A549 (cell line): ENCODE measurements at regions not wholly inside any gene's neighbourhood (a gene's known extent, or its start where the extent isn't known, plus 50 kb on each side); places are given as distances from the start of the nearest gene placed in this dataset.

Experiments
- ATAC-seq, 2 experiments: fragments of 200-7000 bp in 1 of 2; fragments of >200 bp in 1 of 2; cut with Nextera tagmentation in 1 of 2; cut with Tn5 transposase in 1 of 2; 3 replicates each; pipeline versions ENCODE4 v1.8.0 to v1.9.1; 2018 to 2020; ENCODE audit warnings: mild to moderate bottlenecking in 1 of 2, moderate library complexity in 1 of 2
- CTCF ChIA-PET: fragments of 300-600 bp; sonication (Branson Sonifier 250); formaldehyde crosslinking; extraction: SDS; loops from one replicate; lab custom pipeline; 2021; ENCODE audit warnings: antibody characterized with exemption, inconsistent platforms; lab: Yijun Ruan, JAX
- POLR2A ChIA-PET: fragments of 350-600 bp; formaldehyde crosslinking; extraction: SDS; loops from one replicate; lab custom pipeline; 2021; ENCODE audit warnings: antibody characterized with exemption, inconsistent platforms; lab: Yijun Ruan, JAX
- DNase-seq, 2 experiments: peaks; one replicate each; pipeline versions ENCODE4 v3.0.0 to v3.0.0-alpha.2; 2011 to 2016; ENCODE audit warnings: low read depth in 1 of 2, low spot score in 1 of 2
- FAIRE-seq: peaks from 2 replicates; lab custom pipeline; 2011; peaks lifted over from hg19 to GRCh38; lab: Jason Lieb, UNC
- H3K27ac ChIP-seq, 2 experiments: fragments of >200 bp; sonication (Bioruptor Twin); formaldehyde crosslinking; 3 replicates each; pipeline ENCODE4 v1.5.1; 2016 to 2017
- H3K4me1 ChIP-seq: fragments of >200 bp; sonication (Bioruptor Twin); formaldehyde crosslinking; 3 replicates; pipeline ENCODE4 v1.6.1; 2016
- H3K4me2 ChIP-seq: fragments of >200 bp; sonication (Bioruptor Twin); formaldehyde crosslinking; 3 replicates; pipeline ENCODE4 v1.6.1; 2016
- H3K4me3 ChIP-seq: fragments of >200 bp; sonication (Bioruptor Twin); formaldehyde crosslinking; 3 replicates; pipeline ENCODE4 v1.5.1; 2016
- H3K9me3 ChIP-seq: fragments of >200 bp; sonication (Bioruptor Twin); formaldehyde crosslinking; 3 replicates; pipeline ENCODE4 v1.6.1; 2016
- CBX2 ChIP-seq: fragments of 200-600 bp; sonication (generic); IDR thresholded peaks from 2 replicates; pipeline ENCODE4 v1.6.1; 2016; ENCODE audit warnings: low read depth, mild to moderate bottlenecking, borderline replicate concordance
- CBX8 ChIP-seq: fragments of 200-600 bp; sonication (generic); IDR thresholded peaks from 2 replicates; pipeline ENCODE4 v1.6.1; 2016
- CTCF ChIP-seq: fragments of >200 bp; sonication (Bioruptor Twin); formaldehyde crosslinking; IDR thresholded peaks from 3 replicates; pipeline ENCODE4 v1.5.1; 2016
- EP300 ChIP-seq, 2 experiments: fragments of >200 bp; sonication (Bioruptor Twin); formaldehyde crosslinking; IDR thresholded peaks; 2 replicates in 1 of 2; 3 replicates in 1 of 2; pipeline ENCODE4 v1.6.1; 2016 to 2017
- GATA3 ChIP-seq: IDR thresholded peaks from 2 replicates; pipeline ENCODE4 v1.6.1; 2012; ENCODE audit warnings: borderline replicate concordance
- HES2 ChIP-seq: fragments of >200 bp; sonication (Bioruptor Twin); formaldehyde crosslinking; IDR thresholded peaks from 2 replicates; pipeline ENCODE4 v1.6.1; 2016
- HMGXB4 ChIP-seq: fragments of 250-450 bp; sonication (Bioruptor Pico); IDR thresholded peaks from 2 replicates; pipeline ENCODE4 v1.5.0; 2021; ENCODE audit warnings: mild to moderate bottlenecking, moderate library complexity, borderline replicate concordance
- JUN ChIP-seq, 2 experiments: fragments of >200 bp; sonication (Bioruptor Twin); formaldehyde crosslinking; IDR thresholded peaks; 2 replicates in 1 of 2; 3 replicates in 1 of 2; pipeline ENCODE4 v1.6.1; 2016 to 2017
- KDM1A ChIP-seq: fragments of 200-600 bp; sonication (generic); IDR thresholded peaks from 2 replicates; pipeline ENCODE4 v1.6.1; 2016; ENCODE audit warnings: low read depth, mild to moderate bottlenecking
- KDM5A ChIP-seq: fragments of 200-600 bp; sonication (generic); IDR thresholded peaks from 2 replicates; pipeline ENCODE4 v1.6.1; 2016; ENCODE audit warnings: antibody characterized with exemption, mild to moderate bottlenecking
- MAX ChIP-seq: IDR thresholded peaks from 2 replicates; pipeline ENCODE4 v1.6.1; 2012
- MAZ ChIP-seq: fragments of 150-350 bp; IDR thresholded peaks from 2 replicates; pipeline ENCODE4 v1.6.1; 2014; ENCODE audit warnings: antibody characterized with exemption, low read depth, low read length, borderline replicate concordance
- MYC ChIP-seq: IDR thresholded peaks from 2 replicates; pipeline ENCODE4 v1.6.1; 2012; ENCODE audit warnings: mild to moderate bottlenecking, inconsistent platforms, low read length, improper control_type of control experiment, borderline replicate concordance
- NFE2L2 ChIP-seq: fragments of 150-350 bp; conservative IDR thresholded peaks from 2 replicates; pipeline ENCODE4 v1.6.1; 2014; ENCODE audit warnings: low read length
- NPAS2 ChIP-seq: fragments of 250-450 bp; sonication (Bioruptor Pico); IDR thresholded peaks from 2 replicates; pipeline ENCODE4 v1.8.0; 2022; ENCODE audit warnings: mild to moderate bottlenecking, moderate library complexity, borderline replicate concordance
- NR3C1 ChIP-seq: fragments of >200 bp; sonication (Bioruptor Twin); formaldehyde crosslinking; IDR thresholded peaks from 3 replicates; pipeline ENCODE4 v1.6.1; 2017
- PBX3 ChIP-seq: IDR thresholded peaks from 2 replicates; pipeline ENCODE4 v1.6.1; 2012
- POLR2A ChIP-seq: IDR thresholded peaks from 2 replicates; pipeline ENCODE4 v1.6.1; 2012; ENCODE audit warnings: mild to moderate bottlenecking, low read length
- POLR2AphosphoS2 ChIP-seq: conservative IDR thresholded peaks from 2 replicates; pipeline ENCODE4 v1.6.1; 2012; ENCODE audit warnings: low read length, improper control_type of control experiment, inconsistent platforms
- RCOR1 ChIP-seq: fragments of 150-350 bp; IDR thresholded peaks from 2 replicates; pipeline ENCODE4 v1.6.1; 2014; ENCODE audit warnings: antibody characterized with exemption, low read length, low read depth
- REST ChIP-seq: fragments of 200-600 bp; sonication (generic); IDR thresholded peaks from 2 replicates; pipeline ENCODE4 v1.6.1; 2016; ENCODE audit warnings: antibody characterized with exemption, mild to moderate bottlenecking, moderate library complexity
- RFX5 ChIP-seq: fragments of 450-650 bp; IDR thresholded peaks from 2 replicates; pipeline ENCODE4 v1.7.1; 2014; ENCODE audit warnings: antibody characterized with exemption, mild to moderate bottlenecking, moderate library complexity
- TP53 ChIP-seq: fragments of 250-450 bp; sonication (Bioruptor Pico); IDR thresholded peaks from 2 replicates; pipeline ENCODE4 v1.5.0; 2021; ENCODE audit warnings: mild to moderate bottlenecking, moderate library complexity
- USF2 ChIP-seq: fragments of 450-650 bp; IDR thresholded peaks from 2 replicates; pipeline ENCODE4 v1.6.1; 2014; ENCODE audit warnings: antibody characterized with exemption
- ZC3H11A ChIP-seq: fragments of 450-650 bp; IDR thresholded peaks from 2 replicates; pipeline ENCODE4 v1.6.1; 2014; ENCODE audit warnings: antibody characterized with exemption, mild to moderate bottlenecking
- ZFP36 ChIP-seq: fragments of 450-650 bp; IDR thresholded peaks from 2 replicates; pipeline ENCODE4 v1.6.1; 2014; ENCODE audit warnings: borderline replicate concordance; ENCODE audit not compliant: partially characterized antibody
- ZNF302 ChIP-seq: fragments of 250-450 bp; sonication (Bioruptor Pico); IDR thresholded peaks from 2 replicates; pipeline ENCODE4 v1.9.0; 2021; ENCODE audit warnings: inconsistent platforms, mild to moderate bottlenecking, moderate library complexity
- WGBS: methylation state at CpG from one replicate; pipeline ENCODE4 v1.1.6; 2017; ENCODE audit errors: missing lambda C conversion rate; 5-methylcytosine and 5-hydroxymethylcytosine counted together

GRCh38 chr18:68418226-68418868, 296.6 kb downstream of the TMX3 start:
- 56% methylated on average over 11 of the region's 11 CpGs for WGBS
- FAIRE-seq = no peak
- no peak for DNase-seq
- Histone ChIP-seq H3K9me3 (no peaks in the 10 kb centered on the region), H3K4me3 (no peak overlapping the region), H3K4me2 (no peak overlapping the region), H3K27ac (no peak overlapping the region), H3K4me1 (no peaks in the 10 kb centered on the region)
- ChIA-PET CTCF (no interaction called here), POLR2A (no interaction called here)
- no peak for ATAC-seq
- TF ChIP-seq CBX8 (no peak), POLR2AphosphoS2 (no peak), GATA3 (no peak), JUN (IDR thresholded peaks at IDR 0.05) (no peak), MAX (no peak), MYC (no peak), MAZ (no peak), TP53 (no peak), CTCF (no peak), RCOR1 (no peak), CBX2 (no peak), ZC3H11A (no peak), REST (no peak), HES2 (no peak), NR3C1 (no peak)

GRCh38 chr18:68417826-68418225, 297.1 kb downstream of the TMX3 start:
- no peak overlapping the region for H3K27ac ChIP-seq
- no peak overlapping the region for H3K4me2 ChIP-seq
- no peak for ATAC-seq
- FAIRE-seq = no peak
- POLR2A ChIA-PET = no interaction called here
- TF ChIP-seq ZNF302 (CRISPR knock-in tag) (no peak), ZFP36 (no peak), NFE2L2 (no peak), CBX2 (no peak), USF2 (no peak), TP53 (no peak), HMGXB4 (CRISPR knock-in tag) (no peak), KDM5A (no peak), EP300 (IDR thresholded peaks at IDR 0.05) (no peak), RFX5 (no peak), NPAS2 (no peak), POLR2A (no peak), KDM1A (no peak), PBX3 (no peak)
- H3K9me3 ChIP-seq = no peaks in the 10 kb centered on the region
- no peak for DNase-seq
- no peaks in the 10 kb centered on the region for H3K4me1 ChIP-seq
- WGBS = 19% methylated on average over 3 of the region's 3 CpGs
- H3K4me3 ChIP-seq = no peak overlapping the region
- CTCF ChIA-PET = no interaction called here
